ENCODE measurements at regions not wholly inside any gene's neighbourhood (a gene's known extent, or its start where the extent isn't known, plus 50 kb on each side); places are given as distances from the start of the nearest gene placed in this dataset.
A peak's percentile ranks its signal among the peaks of the same experiment; 100 is the strongest.

- Histone ChIP-seq H3K4me1 (peaks cover 0 to 19% (median 16%) of the 10 kb centered on the region in 4 donors), H3K27ac (replicated peaks in 1 of 4) (peak overlapping the region in 2 of 4 donors; percentile 22 to 53), H3K4me3 (no peak overlapping the region), H3K36me3 (no peaks in the 10 kb centered on the region), H3K27me3 (no peaks in the 10 kb centered on the region), H3K9me3 (no peaks in the 10 kb centered on the region)
- intact Hi-C loops (cut with DNase I) = no loop called here
- WGBS = 37% methylated on average over 27 of the region's 28 CpGs
- TF ChIP-seq CTCF (IDR thresholded peaks at IDR 0.05) (no peak), POLR2A (IDR thresholded peaks at IDR 0.05; ENCODE audit: low read depth) (no peak), EP300 (IDR thresholded peaks at IDR 0.05) (no peak), POLR2AphosphoS5 (IDR thresholded peaks at IDR 0.05) (no peak)
- DNase-seq (ENCODE audit: extremely low spot score) = no peak
These were observed 59.2 kb downstream of the C9orf50 start for GRCh38 chr9:129561594-129562281.

- H3K36me3 ChIP-seq = no peaks in the 10 kb centered on the region
- H3K4me3 ChIP-seq = no peak overlapping the region
- DNase-seq (ENCODE audit: extremely low spot score) = no peak
- intact Hi-C loops (cut with DNase I) = no loop called here
- WGBS = 98% methylated on average over 13 of the region's 13 CpGs
- H3K4me1 ChIP-seq = peaks cover 0 to 21% (median 16%) of the 10 kb centered on the region in 4 donors
- H3K27ac ChIP-seq (replicated peaks in 1 of 4) = no peak overlapping the region
- no peaks in the 10 kb centered on the region for H3K9me3 ChIP-seq
- H3K27me3 ChIP-seq = no peaks in the 10 kb centered on the region
- no peak for TF ChIP-seq CTCF (IDR thresholded peaks at IDR 0.05)
- TF ChIP-seq POLR2A (IDR thresholded peaks at IDR 0.05; ENCODE audit: low read depth) = no peak
- TF ChIP-seq POLR2AphosphoS5 (IDR thresholded peaks at IDR 0.05) = no peak
- no peak for TF ChIP-seq EP300 (IDR thresholded peaks at IDR 0.05)
These were observed 60.0 kb downstream of the C9orf50 start for GRCh38 chr9:129560881-129561306.

- no peak overlapping the region for H3K27ac ChIP-seq (replicated peaks in 1 of 4)
- H3K27me3 ChIP-seq = no peaks in the 10 kb centered on the region
- TF ChIP-seq EP300 (IDR thresholded peaks at IDR 0.05) (no peak), CTCF (IDR thresholded peaks at IDR 0.05) (no peak), POLR2AphosphoS5 (IDR thresholded peaks at IDR 0.05) (no peak), POLR2A (IDR thresholded peaks at IDR 0.05; ENCODE audit: low read depth) (no peak)
- no peak for DNase-seq (ENCODE audit: extremely low spot score)
- WGBS = 100% methylated on average over 3 of the region's 4 CpGs
- no peaks in the 10 kb centered on the region for H3K36me3 ChIP-seq
- no peak overlapping the region for H3K4me3 ChIP-seq
- H3K9me3 ChIP-seq = no peaks in the 10 kb centered on the region
- peaks cover 0 to 29% (median 20%) of the 10 kb centered on the region in 4 donors for H3K4me1 ChIP-seq
- intact Hi-C loops (cut with DNase I) = no loop called here
These were observed 61.4 kb downstream of the C9orf50 start for GRCh38 chr9:129559506-129559881.

GRCh38 chr9:129558551-129559505, 62.1 kb downstream of the C9orf50 start:
- 71% methylated on average over 19 of the region's 21 CpGs for WGBS
- intact Hi-C loops (cut with DNase I) = no loop called here
- DNase-seq (ENCODE audit: extremely low spot score) = no peak

More at GRCh38 chr9:129558551-129559505, 62.1 kb downstream of the C9orf50 start:
- Histone ChIP-seq H3K27me3 (no peaks in the 10 kb centered on the region), H3K36me3 (no peaks in the 10 kb centered on the region), H3K4me1 (peaks cover 0 to 29% (median 20%) of the 10 kb centered on the region in 4 donors), H3K27ac (replicated peaks in 1 of 4) (no peak overlapping the region), H3K9me3 (no peaks in the 10 kb centered on the region), H3K4me3 (no peak overlapping the region)
- no peak for TF ChIP-seq POLR2A (IDR thresholded peaks at IDR 0.05; ENCODE audit: low read depth)
- TF ChIP-seq CTCF (IDR thresholded peaks at IDR 0.05) = no peak
- TF ChIP-seq EP300 (IDR thresholded peaks at IDR 0.05) = no peak
- no peak for TF ChIP-seq POLR2AphosphoS5 (IDR thresholded peaks at IDR 0.05)

Data from esophagus muscularis mucosa (tissue), 4 donors.